ENCODE measurements at regions not wholly inside any gene's neighbourhood (a gene's known extent, or its start where the extent isn't known, plus 50 kb on each side); places are given as distances from the start of the nearest gene placed in this dataset.

- TF ChIP-seq RAD21 (IDR thresholded peaks at IDR 0.05), result no peak
- no peak for TF ChIP-seq REST (IDR thresholded peaks at IDR 0.05)
- TF ChIP-seq CTCF (IDR thresholded peaks at IDR 0.05; ENCODE audit: low read depth, low read length, missing input control), result no peak
- no peak for TF ChIP-seq ATF3 (IDR thresholded peaks at IDR 0.05)
- no peak for TF ChIP-seq NR2F2 (IDR thresholded peaks at IDR 0.05)
- TF ChIP-seq TAF1 (conservative IDR thresholded peaks at IDR 0.05), result no peak
- no peak for TF ChIP-seq YY1 (IDR thresholded peaks at IDR 0.05)
- no peak for TF ChIP-seq EGR1 (IDR thresholded peaks at IDR 0.05; ENCODE audit: low read depth in 2 of 2)
- no peak for TF ChIP-seq HNF4A (conservative IDR thresholded peaks at IDR 0.05)
- TF ChIP-seq MAX (IDR thresholded peaks at IDR 0.05), result no peak
- TF ChIP-seq GABPA (IDR thresholded peaks at IDR 0.05 in 1 of 2, conservative IDR thresholded peaks at IDR 0.05 in 1 of 2), result no peak
- TF ChIP-seq ZBTB33 (IDR thresholded peaks at IDR 0.05), result no peak
- TF ChIP-seq JUND (IDR thresholded peaks at IDR 0.05), result no peak
Observed at GRCh38 chr12:60704171-60704914, 1108.5 kb downstream of the SLC16A7 start.
